Bronchial epithelial cell (primary cell): ENCODE measurements at regions not wholly inside any gene's neighbourhood (a gene's known extent, or its start where the extent isn't known, plus 50 kb on each side); places are given as distances from the start of the nearest gene placed in this dataset.
A peak's percentile ranks its signal among the peaks of the same experiment; 100 is the strongest.

Experiments
- DNase-seq: peaks from one replicate; pipeline ENCODE4 v3.0.0-alpha.2; 2010; ENCODE audit warnings: low read depth
- FAIRE-seq: peaks from 2 replicates; lab custom pipeline; 2011; peaks lifted over from hg19 to GRCh38; lab: Jason Lieb, UNC
- H3K27me3 ChIP-seq: 2 replicates; pipeline ENCODE4 v1.5.1; 2011; ENCODE audit warnings: low read length; ENCODE audit not compliant: control insufficient read depth, insufficient read depth
- H3K36me3 ChIP-seq: 2 replicates; pipeline ENCODE4 v1.5.1; 2011; ENCODE audit warnings: low read length; ENCODE audit not compliant: control insufficient read depth, insufficient read depth
- H3K4me3 ChIP-seq: 2 replicates; pipeline ENCODE4 v1.5.1; 2011; ENCODE audit warnings: mild to moderate bottlenecking, low read depth, low read length, control low read depth
- TF ChIP-seq, protein P1 (sequence below): IDR thresholded peaks from 2 replicates; pipeline ENCODE4 v1.5.1; 2011; ENCODE audit warnings: mild to moderate bottlenecking, moderate library complexity, low read length, control low read depth, inconsistent platforms; ENCODE audit not compliant: insufficient read depth, severe bottlenecking

DNA sequence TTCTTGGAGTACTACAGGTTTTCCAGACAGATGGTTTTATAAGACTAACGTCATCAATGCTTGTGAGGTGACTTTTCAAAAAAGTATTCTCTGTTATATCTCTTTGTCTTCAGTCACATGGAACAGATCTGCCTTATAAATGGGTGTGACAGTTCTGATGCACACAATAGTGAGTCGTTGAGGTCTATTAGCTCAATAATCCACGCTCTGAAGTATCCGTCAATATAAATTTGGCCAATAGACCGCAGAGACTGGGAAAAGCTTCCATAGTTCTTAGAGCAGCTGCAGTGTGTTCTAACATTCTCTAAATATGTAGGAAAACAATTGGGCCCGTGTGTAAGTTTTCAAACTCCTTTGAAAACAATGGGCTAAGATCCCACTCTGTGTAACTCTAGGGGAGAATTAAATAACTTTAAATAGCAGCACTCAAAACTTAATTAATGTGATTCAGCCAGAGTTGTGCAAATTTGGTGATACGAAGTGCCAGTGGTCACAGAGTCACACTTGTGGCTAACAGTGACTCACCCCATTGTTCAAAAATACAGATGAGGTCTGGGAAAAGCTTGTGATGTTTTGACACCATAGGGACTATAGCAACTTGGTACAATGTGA, 316.0 kb downstream of the LMO4 start:
- H3K4me3 ChIP-seq: no peak overlapping the region
- FAIRE-seq (no peak), DNase-seq (peak; percentile 44)
- H3K36me3 ChIP-seq: no peaks in the 10 kb centered on the region
- H3K27me3 ChIP-seq: no peaks in the 10 kb centered on the region
- TF ChIP-seq, protein P1, sequence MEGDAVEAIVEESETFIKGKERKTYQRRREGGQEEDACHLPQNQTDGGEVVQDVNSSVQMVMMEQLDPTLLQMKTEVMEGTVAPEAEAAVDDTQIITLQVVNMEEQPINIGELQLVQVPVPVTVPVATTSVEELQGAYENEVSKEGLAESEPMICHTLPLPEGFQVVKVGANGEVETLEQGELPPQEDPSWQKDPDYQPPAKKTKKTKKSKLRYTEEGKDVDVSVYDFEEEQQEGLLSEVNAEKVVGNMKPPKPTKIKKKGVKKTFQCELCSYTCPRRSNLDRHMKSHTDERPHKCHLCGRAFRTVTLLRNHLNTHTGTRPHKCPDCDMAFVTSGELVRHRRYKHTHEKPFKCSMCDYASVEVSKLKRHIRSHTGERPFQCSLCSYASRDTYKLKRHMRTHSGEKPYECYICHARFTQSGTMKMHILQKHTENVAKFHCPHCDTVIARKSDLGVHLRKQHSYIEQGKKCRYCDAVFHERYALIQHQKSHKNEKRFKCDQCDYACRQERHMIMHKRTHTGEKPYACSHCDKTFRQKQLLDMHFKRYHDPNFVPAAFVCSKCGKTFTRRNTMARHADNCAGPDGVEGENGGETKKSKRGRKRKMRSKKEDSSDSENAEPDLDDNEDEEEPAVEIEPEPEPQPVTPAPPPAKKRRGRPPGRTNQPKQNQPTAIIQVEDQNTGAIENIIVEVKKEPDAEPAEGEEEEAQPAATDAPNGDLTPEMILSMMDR: no peak

DNA sequence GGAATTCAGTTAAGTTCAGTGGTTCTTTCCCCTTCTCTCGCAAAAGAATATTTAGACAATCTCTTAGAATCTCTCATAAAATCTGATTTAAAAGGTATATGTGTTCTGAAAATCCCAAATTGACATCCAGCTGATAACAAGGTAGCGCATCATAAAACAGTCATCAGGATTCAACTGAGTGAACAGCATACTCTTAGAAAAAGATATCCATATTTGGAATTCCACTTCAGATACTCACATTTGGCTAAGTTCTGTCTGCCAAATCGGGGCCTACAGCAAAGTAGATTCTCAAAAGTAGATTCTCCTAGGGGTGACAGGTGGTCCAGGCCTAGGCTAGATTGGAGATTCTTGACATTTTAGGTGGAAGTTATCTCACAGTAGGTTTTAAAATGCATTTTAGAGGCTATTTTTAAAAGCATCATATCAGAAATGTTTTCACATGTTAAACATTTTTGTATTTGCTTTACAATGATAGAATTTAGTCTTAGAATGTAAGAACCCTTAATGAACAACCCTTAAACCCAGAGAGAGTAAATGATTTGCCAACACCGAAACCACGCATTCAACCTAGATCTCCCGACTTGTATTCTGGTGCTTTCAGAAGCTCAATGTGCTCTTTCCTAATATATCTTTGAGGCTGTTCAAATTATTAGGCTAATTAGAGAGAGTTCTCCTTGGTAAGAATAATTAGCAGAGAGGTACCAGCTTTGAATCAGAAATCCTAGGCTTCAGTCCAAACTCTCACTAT, 318.9 kb downstream of the LMO4 start:
- Histone ChIP-seq H3K4me3 (no peak overlapping the region), H3K36me3 (no peaks in the 10 kb centered on the region), H3K27me3 (no peaks in the 10 kb centered on the region)
- TF ChIP-seq, protein P1: no peak
- no peak for DNase-seq
- no peak for FAIRE-seq

DNA sequence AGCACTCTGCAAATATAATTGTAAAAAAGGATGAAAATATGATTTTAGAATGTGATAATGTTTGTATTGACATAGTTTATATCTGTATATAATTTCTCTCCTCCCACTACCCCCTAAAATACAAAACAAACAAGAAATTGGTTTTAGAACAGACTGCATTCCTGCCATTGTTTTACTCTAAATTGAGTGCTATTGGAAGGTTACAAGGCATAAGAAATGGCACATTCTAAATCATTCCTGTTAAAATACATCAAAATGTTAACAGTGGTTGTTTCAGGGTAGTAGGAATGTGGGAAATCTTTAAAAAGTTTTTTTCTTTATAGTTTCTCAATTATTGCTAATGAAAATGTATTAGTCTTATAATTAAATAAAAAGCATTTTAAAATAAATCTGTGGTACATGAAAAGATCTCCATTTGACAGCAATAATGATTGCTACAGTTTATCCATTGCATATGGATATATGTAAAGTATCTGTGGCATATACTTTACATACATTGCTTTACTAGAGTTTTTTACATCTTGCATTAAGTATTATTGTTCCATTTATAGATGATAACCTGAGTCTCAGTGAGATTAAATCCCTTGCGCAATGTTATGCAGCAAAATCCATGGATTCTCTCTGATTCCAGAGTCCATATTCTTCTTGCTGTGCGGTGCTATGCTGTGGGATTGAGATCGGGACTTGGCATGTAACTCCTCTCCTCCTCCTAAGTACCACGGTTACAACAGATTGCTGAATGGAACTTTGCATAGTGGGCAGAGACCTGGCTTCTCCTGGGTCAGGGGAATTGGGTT, 319.8 kb downstream of the LMO4 start:
- Histone ChIP-seq H3K4me3 (no peak overlapping the region), H3K27me3 (no peaks in the 10 kb centered on the region), H3K36me3 (no peaks in the 10 kb centered on the region)
- TF ChIP-seq, protein P1: no peak
- DNase-seq: no peak
- FAIRE-seq: no peak

DNA sequence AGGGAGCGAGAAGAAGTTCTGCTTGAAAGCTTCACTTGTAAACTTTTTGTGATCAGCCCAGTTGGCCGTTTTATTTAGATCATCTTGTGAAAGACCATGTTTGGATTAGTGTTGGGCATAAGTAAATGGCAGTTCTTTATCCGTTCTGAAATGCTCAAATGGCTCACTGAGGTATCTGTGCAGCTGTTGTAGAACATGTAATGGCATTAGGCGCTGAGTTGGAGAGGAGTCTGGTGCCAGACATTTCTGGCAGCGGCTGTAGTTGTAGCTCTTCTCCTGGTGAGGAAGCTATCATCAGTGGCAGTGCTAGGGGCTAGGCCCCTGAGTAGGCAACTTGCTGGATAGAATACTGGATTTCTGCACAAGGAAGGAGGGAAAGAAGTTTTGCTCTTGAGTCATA, 321.6 kb downstream of the LMO4 start:
- FAIRE-seq: no peak
- Histone ChIP-seq H3K4me3 (no peak overlapping the region), H3K36me3 (no peaks in the 10 kb centered on the region), H3K27me3 (peaks cover 2% of the 10 kb centered on the region)
- DNase-seq: no peak
- TF ChIP-seq, protein P1: no peak

DNA sequence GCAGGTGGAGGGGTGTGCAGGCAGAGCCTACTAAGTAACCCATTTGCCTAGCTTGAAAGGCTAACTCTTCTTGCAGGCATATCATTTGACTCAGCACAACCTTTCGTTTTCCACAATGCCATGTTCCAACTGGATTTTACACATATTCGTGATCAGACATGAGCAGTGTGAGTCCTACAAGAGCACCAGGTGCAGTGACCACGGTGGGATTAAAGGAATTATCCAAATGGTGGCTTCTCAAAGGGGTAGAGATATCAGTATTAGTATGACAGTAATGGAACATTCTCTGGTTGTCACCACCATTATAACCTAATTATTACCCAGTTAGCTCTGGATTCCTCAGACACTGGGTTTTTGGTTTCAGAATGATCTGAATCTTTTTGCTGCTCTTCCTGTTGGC, 323.5 kb downstream of the LMO4 start:
- TF ChIP-seq, protein P1: no peak
- H3K36me3 ChIP-seq: no peaks in the 10 kb centered on the region
- no peak overlapping the region for H3K4me3 ChIP-seq
- FAIRE-seq: no peak
- H3K27me3 ChIP-seq: peaks cover 2% of the 10 kb centered on the region
- DNase-seq: no peak
